ENCODE measurements at regions not wholly inside any gene's neighbourhood (a gene's known extent, or its start where the extent isn't known, plus 50 kb on each side); places are given as distances from the start of the nearest gene placed in this dataset.

DNA sequence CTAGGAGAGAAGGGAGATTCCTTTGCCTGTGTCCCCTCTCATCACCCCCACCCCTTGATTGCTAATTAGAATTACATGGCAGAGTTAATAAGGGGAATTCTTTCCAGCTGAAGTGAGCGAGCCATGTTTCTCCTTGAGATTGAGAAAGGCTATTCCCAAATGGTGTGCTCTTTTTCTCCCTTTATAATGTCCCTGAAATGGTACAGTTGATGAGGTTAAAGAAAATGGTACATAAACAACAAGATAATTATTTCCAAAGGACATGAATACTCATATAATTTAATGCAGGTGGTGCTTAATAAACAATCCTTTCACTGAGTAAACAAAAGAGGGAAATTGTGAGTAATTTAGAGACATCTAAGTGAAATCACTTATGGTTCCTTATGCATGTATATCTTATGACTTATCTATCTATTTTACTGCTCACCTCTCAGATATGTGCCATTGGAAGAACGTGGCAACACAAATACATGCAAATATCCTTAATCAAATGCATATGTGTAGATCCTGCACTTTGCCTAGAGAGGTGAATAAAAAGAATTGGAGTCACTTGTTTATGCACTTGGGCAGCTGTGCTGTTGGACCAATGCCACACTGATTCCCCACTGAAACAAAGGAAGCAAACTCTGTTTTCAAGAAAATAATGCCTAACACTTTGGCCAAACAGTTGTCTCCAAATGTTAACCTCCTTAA lies 106.6 kb upstream of the WDR44 start:
- no peaks in the 10 kb centered on the region for H3K9me1 ChIP-seq (ENCODE audit: insufficient read depth, low read length)
- no peaks in the 10 kb centered on the region for H3K9me3 ChIP-seq (ENCODE audit: control insufficient read depth, insufficient read depth, low read length)
- POLR2A ChIA-PET (ENCODE audit: unreplicated experiment): no interaction called here
- no peak overlapping the region for H2AK5ac ChIP-seq (ENCODE audit: low read depth, low read length)
- H4K20me1 ChIP-seq (ENCODE audit: insufficient read depth, low read length): no peaks in the 10 kb centered on the region
- peak overlapping the region; percentile 74; the same call in 1 of the 2 replicates for H3K18ac ChIP-seq (ENCODE audit: low read depth, low read length)
- H3K9ac ChIP-seq (ENCODE audit: low read depth, low read length): no peak overlapping the region
- DNase-seq (peak; percentile 61), ATAC-seq (ENCODE audit: low read depth) (peak; percentile 35; the same call in 1 of the 2 replicates)
- no TSS peak for BruUV-seq (replicated peaks)
- no peak overlapping the region; the same call in 1 of the 2 replicates for H2BK120ac ChIP-seq (ENCODE audit: low read depth, low read length)
- no peak overlapping the region for H2BK15ac ChIP-seq (ENCODE audit: low read depth, low read length)
- peak overlapping the region; percentile 40; the same call in 1 of the 2 replicates for H4K5ac ChIP-seq (ENCODE audit: low read depth, low read length)
- H3K4me3 ChIP-seq (ENCODE audit: insufficient read depth, low read depth, low read length): no peak overlapping the region
- no peak overlapping the region for H2AK9ac ChIP-seq (replicated peaks; ENCODE audit: low read depth, low read length, poor library complexity)
- no peaks in the 10 kb centered on the region for H3K27me3 ChIP-seq (ENCODE audit: control insufficient read depth, insufficient read depth, low read length)
- no peak overlapping the region for H3K14ac ChIP-seq (replicated peaks; ENCODE audit: low read depth, low read length)
- no peak overlapping the region for H3K23ac ChIP-seq (ENCODE audit: low read depth, low read length)
- no peak overlapping the region for H4K91ac ChIP-seq (ENCODE audit: insufficient read depth, low read depth, low read length)
- H3K79me1 ChIP-seq (ENCODE audit: low read depth in 1 of 2, low read length in 2 of 2): no peaks in the 10 kb centered on the region
- intact Hi-C loops (cut with micrococcal nuclease) (no loop called here), dilution Hi-C loops (cut with HindIII; ENCODE audit: low sequenced_read_pairs, unreplicated experiment) (no loop called here), in situ Hi-C loops (cut with MboI; ENCODE audit: low sequenced_read_pairs) (no loop called here)
- H3K56ac ChIP-seq (ENCODE audit: extremely low read depth, insufficient read depth, low read length): no peak overlapping the region
- WGBS, 2 experiments (ENCODE audit: extremely low coverage in 2 of 2, insufficient read length in 1 of 2): no CpG with 5 or more reads among the region's 2 CpGs
- H2AFZ ChIP-seq (replicated peaks; ENCODE audit: low read length, poor library complexity): no peak overlapping the region
- H3K4me2 ChIP-seq (ENCODE audit: low read depth, low read length): peak overlapping the region; percentile 28; the same call in 1 of the 2 replicates
- peaks cover 4% of the 10 kb centered on the region; the same call in 1 of the 2 replicates for H3K4me1 ChIP-seq (ENCODE audit: control insufficient read depth, insufficient read depth, low read length)
- no peak overlapping the region for H3K4ac ChIP-seq (ENCODE audit: low read depth, low read length)
- peak overlapping the region; percentile 46; the same call in 1 of the 2 replicates for H3K27ac ChIP-seq (ENCODE audit: insufficient read depth, low read length)
- no peaks in the 10 kb centered on the region for H3K36me3 ChIP-seq (ENCODE audit: control insufficient read depth, insufficient read depth, low read length)
- H4K8ac ChIP-seq (ENCODE audit: low read depth in 2 of 2, low read length in 2 of 2): no peak overlapping the region
- TF ChIP-seq RAD21 (IDR thresholded peaks at IDR 0.05; ENCODE audit: low read length): no peak
- no peak for TF ChIP-seq NFE2L2 (IDR thresholded peaks at IDR 0.05; ENCODE audit: low read depth, low read length)
- no peak for TF ChIP-seq USF2 (IDR thresholded peaks at IDR 0.05; ENCODE audit: low read depth, low read length)
- TF ChIP-seq MAFK (IDR thresholded peaks at IDR 0.05; ENCODE audit: low read depth, low read length): no peak
- no peak for TF ChIP-seq BHLHE40 (IDR thresholded peaks at IDR 0.05; ENCODE audit: low read depth, low read length)
- TF ChIP-seq SMC3 (IDR thresholded peaks at IDR 0.05; ENCODE audit: low read depth, low read length): no peak
- TF ChIP-seq CTCF (conservative IDR thresholded peaks at IDR 0.05; ENCODE audit: low read depth, low read length): no peak
- TF ChIP-seq RFX5 (IDR thresholded peaks at IDR 0.05; ENCODE audit: low read depth, low read length): no peak
- no peak for TF ChIP-seq POLR2A (IDR thresholded peaks at IDR 0.05; ENCODE audit: low read depth, low read length)
- TF ChIP-seq MXI1 (IDR thresholded peaks at IDR 0.05; ENCODE audit: borderline replicate concordance, low read depth, low read length): no peak
- CTCF ChIA-PET: no interaction called here
- no peak overlapping the region for H2BK20ac ChIP-seq (ENCODE audit: low read depth, low read length)
- H2BK5ac ChIP-seq (ENCODE audit: low read depth, low read length, poor library complexity, severe bottlenecking): peak overlapping the region; percentile 8

All from IMR-90 (cell line).